H1 (cell line): ENCODE measurements at regions not wholly inside any gene's neighbourhood (a gene's known extent, or its start where the extent isn't known, plus 50 kb on each side); places are given as distances from the start of the nearest gene placed in this dataset.

ENCODE experiments used
- POLR2AphosphoS5 ChIP-seq: IDR thresholded peaks from 2 replicates; pipeline ENCODE4 v1.6.1; 2011; ENCODE audit warnings: low read depth, low read length
- SP2 ChIP-seq: IDR thresholded peaks from 2 replicates; pipeline ENCODE4 v1.6.1; 2012; ENCODE audit warnings: mild to moderate bottlenecking, low read length, inconsistent platforms
- SP4 ChIP-seq: IDR thresholded peaks from 2 replicates; pipeline ENCODE4 v1.6.1; 2012; ENCODE audit warnings: low read length, inconsistent platforms

- TF ChIP-seq POLR2AphosphoS5 (no peak), SP4 (no peak), SP2 (no peak)
Observed at GRCh38 chr18:25834061-25834460, 256.4 kb downstream of the SS18 start (continued).
